Chondrocyte (in vitro differentiated cells): ENCODE measurements at regions not wholly inside any gene's neighbourhood (a gene's known extent, or its start where the extent isn't known, plus 50 kb on each side); places are given as distances from the start of the nearest gene placed in this dataset.

ENCODE experiments used
- DNase-seq: peaks from one replicate; pipeline ENCODE4 v3.0.0; 2021; ENCODE audit warnings: mixed read lengths, low spot score
- H3K27ac Mint-ChIP-seq: one replicate; pipeline ENCODE4 v1.8.0; 2021; ENCODE audit warnings: mild to moderate bottlenecking, moderate library complexity, mixed read lengths; ENCODE audit not compliant: unreplicated experiment
- H3K27me3 Mint-ChIP-seq: 2 replicates; pipeline ENCODE4 v1.8.0; 2021; ENCODE audit warnings: low read depth, mixed read lengths
- H3K36me3 Mint-ChIP-seq: 2 replicates; pipeline ENCODE4 v1.8.0; 2021; ENCODE audit warnings: low read depth, mixed read lengths
- H3K4me1 Mint-ChIP-seq: 2 replicates; pipeline ENCODE4 v1.8.0; 2021; ENCODE audit warnings: low read depth, mild to moderate bottlenecking, mixed read lengths
- H3K4me3 Mint-ChIP-seq: one replicate; pipeline ENCODE4 v1.8.0; 2021; ENCODE audit warnings: mild to moderate bottlenecking, moderate library complexity, mixed read lengths; ENCODE audit not compliant: unreplicated experiment
- H3K9me3 Mint-ChIP-seq: 2 replicates; pipeline ENCODE4 v1.8.0; 2021; ENCODE audit warnings: low read depth, mixed read lengths
- CTCF ChIP-seq: fragments of 200-600 bp; sonication (generic); IDR thresholded peaks from 2 replicates; pipeline ENCODE4 v1.5.0; 2021; ENCODE audit warnings: antibody characterized with exemption, mild to moderate bottlenecking, moderate library complexity

GRCh38 chr6:82584194-82584695, 220.6 kb downstream of the TPBG start:
- no peak overlapping the region for H3K4me3 Mint-ChIP-seq
- H3K27ac Mint-ChIP-seq = no peak overlapping the region

DNA sequence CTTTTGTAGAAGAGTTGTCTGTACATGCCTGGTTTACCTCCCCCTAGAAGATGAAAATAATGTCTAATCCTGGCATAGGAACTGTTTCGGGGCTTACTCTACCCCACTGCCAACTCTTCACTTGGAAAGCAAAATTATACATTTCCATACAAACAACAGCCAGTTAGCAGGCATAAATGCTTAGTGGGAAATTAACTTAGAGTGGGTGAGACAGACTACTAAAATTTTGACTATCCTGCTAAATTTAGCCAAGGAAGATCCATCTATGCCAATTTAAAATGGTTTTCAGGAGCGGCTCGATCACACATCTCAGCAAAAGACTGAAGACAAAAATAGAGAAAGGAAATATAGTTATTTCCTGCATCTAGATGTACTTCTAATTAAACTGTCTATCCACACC, 221.2 kb downstream of the TPBG start:
- Mint-ChIP-seq H3K36me3 (no peaks in the 10 kb centered on the region), H3K4me3 (no peak overlapping the region), H3K9me3 (no peaks in the 10 kb centered on the region), H3K4me1 (peaks cover 5% of the 10 kb centered on the region), H3K27me3 (peaks cover 20% of the 10 kb centered on the region), H3K27ac (no peak overlapping the region)
- DNase-seq = no peak
- no peak for TF ChIP-seq CTCF

More at GRCh38 chr6:82584194-82584695, 220.6 kb downstream of the TPBG start:
- no peak for DNase-seq
- Mint-ChIP-seq H3K27me3 (peaks cover 23% of the 10 kb centered on the region), H3K9me3 (no peaks in the 10 kb centered on the region), H3K36me3 (no peaks in the 10 kb centered on the region), H3K4me1 (no peaks in the 10 kb centered on the region)
- TF ChIP-seq CTCF = no peak

- DNase-seq = no peak
- peaks cover 12% of the 10 kb centered on the region for H3K27me3 Mint-ChIP-seq
- no peaks in the 10 kb centered on the region for H3K9me3 Mint-ChIP-seq
- H3K36me3 Mint-ChIP-seq = no peaks in the 10 kb centered on the region
- H3K27ac Mint-ChIP-seq = no peak overlapping the region
- TF ChIP-seq CTCF = no peak
- peaks cover 6% of the 10 kb centered on the region for H3K4me1 Mint-ChIP-seq
- H3K4me3 Mint-ChIP-seq = no peak overlapping the region
Measured at GRCh38 chr6:82588020-82588419, 224.4 kb downstream of the TPBG start.

GRCh38 chr6:82588859-82589412, 225.3 kb downstream of the TPBG start:
- no peak for TF ChIP-seq CTCF
- no peak overlapping the region for H3K4me3 Mint-ChIP-seq
- no peak overlapping the region for H3K27ac Mint-ChIP-seq
- no peaks in the 10 kb centered on the region for H3K9me3 Mint-ChIP-seq
- H3K36me3 Mint-ChIP-seq = no peaks in the 10 kb centered on the region
- peaks cover 6% of the 10 kb centered on the region for H3K4me1 Mint-ChIP-seq
- H3K27me3 Mint-ChIP-seq = peaks cover 10% of the 10 kb centered on the region
- no peak for DNase-seq

GRCh38 chr6:82589509-82590206, 226.0 kb downstream of the TPBG start:
- no peak for DNase-seq
- H3K4me1 Mint-ChIP-seq = peaks cover 6% of the 10 kb centered on the region
- no peaks in the 10 kb centered on the region for H3K36me3 Mint-ChIP-seq
- no peaks in the 10 kb centered on the region for H3K9me3 Mint-ChIP-seq
- peak; percentile 59 for TF ChIP-seq CTCF
- peaks cover 5% of the 10 kb centered on the region for H3K27me3 Mint-ChIP-seq
- H3K27ac Mint-ChIP-seq = no peak overlapping the region
- H3K4me3 Mint-ChIP-seq = no peak overlapping the region
